Tibial artery (tissue), 4 donors: ENCODE measurements at regions not wholly inside any gene's neighbourhood (a gene's known extent, or its start where the extent isn't known, plus 50 kb on each side); places are given as distances from the start of the nearest gene placed in this dataset.

ENCODE experiments used
- DNase-seq, 2 donors: peaks; one replicate each; pipeline ENCODE4 v3.0.0-alpha.2; 2019
- H3K27ac ChIP-seq, 2 donors: fragments of 200-600 bp; sonication (generic) in 1 of 2; 1 replicate in 1 of 2; 2 replicates in 1 of 2; pipeline ENCODE4 v1.5.1; 2018 to 2019; ENCODE audit warnings: mild to moderate bottlenecking in 1 of 2
- H3K27me3 ChIP-seq, 2 donors: fragments of 200-600 bp; sonication (generic) in 1 of 2; one replicate each; pipeline versions ENCODE4 v1.5.1 to v1.6.0; 2016 to 2019
- H3K36me3 ChIP-seq, 3 donors: fragments of 200-600 bp; sonication (generic) in 2 of 3; one replicate each; pipeline ENCODE4 v1.5.1; 2016 to 2019; ENCODE audit warnings: mild to moderate bottlenecking in 2 of 3
- H3K4me1 ChIP-seq, 4 donors: fragments of 200-600 bp; sonication (generic) in 2 of 4; 1 replicate in 3 of 4; 2 replicates in 1 of 4; pipeline ENCODE4 v1.5.1; 2016 to 2019
- H3K4me3 ChIP-seq, 2 donors: fragments of 200-600 bp; sonication (generic) in 1 of 2; 1 replicate in 1 of 2; 2 replicates in 1 of 2; pipeline ENCODE4 v1.5.1; 2018 to 2019; ENCODE audit warnings: mild to moderate bottlenecking in 2 of 2
- H3K9me3 ChIP-seq, 3 donors: fragments of 200-600 bp; sonication (generic) in 1 of 3; one replicate each; pipeline ENCODE4 v1.5.1; 2016 to 2019
- intact Hi-C: fragments of 100-400 bp; cut with DNase I; formaldehyde crosslinking; loops from one replicate; pipeline ENCODE4 v1.15.0; 2023; ENCODE audit warnings: low total_unique reads
- TF ChIP-seq, protein P1 (sequence below), 2 experiments: fragments of 200-600 bp in 1 of 2; fragments of 450-650 bp in 1 of 2; IDR thresholded peaks; one replicate each; pipeline ENCODE4 v1.5.1; 2017 to 2019; ENCODE audit warnings: antibody characterized with exemption in 2 of 2, mild to moderate bottlenecking in 1 of 2, moderate library complexity in 1 of 2

DNA sequence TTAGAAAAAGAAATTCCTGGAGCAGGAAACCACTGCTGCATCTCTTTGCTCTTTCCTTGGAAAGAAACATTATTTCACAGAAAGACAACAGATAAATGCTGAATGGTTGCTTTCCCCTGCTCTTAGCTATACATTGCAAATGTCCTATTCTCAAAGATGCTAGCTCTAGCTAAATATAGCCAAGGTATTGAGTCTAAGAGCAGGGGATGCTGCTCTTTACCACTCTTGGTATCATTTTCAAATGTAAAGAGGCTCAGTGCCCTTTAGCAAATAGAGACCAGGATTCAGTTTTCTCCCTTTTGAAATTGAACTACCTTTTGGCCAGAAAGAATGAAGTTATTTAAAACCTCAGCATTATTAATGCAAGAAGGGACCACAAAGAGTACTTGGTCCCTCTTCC lies 104.0 kb upstream of the FUT8 start:
- no peak overlapping the region for H3K4me3 ChIP-seq
- no peaks in the 10 kb centered on the region for H3K36me3 ChIP-seq
- no peak for DNase-seq
- H3K27ac ChIP-seq = no peak overlapping the region
- peaks cover 0 to 6% of the 10 kb centered on the region in 2 donors for H3K27me3 ChIP-seq
- TF ChIP-seq, protein P1, sequence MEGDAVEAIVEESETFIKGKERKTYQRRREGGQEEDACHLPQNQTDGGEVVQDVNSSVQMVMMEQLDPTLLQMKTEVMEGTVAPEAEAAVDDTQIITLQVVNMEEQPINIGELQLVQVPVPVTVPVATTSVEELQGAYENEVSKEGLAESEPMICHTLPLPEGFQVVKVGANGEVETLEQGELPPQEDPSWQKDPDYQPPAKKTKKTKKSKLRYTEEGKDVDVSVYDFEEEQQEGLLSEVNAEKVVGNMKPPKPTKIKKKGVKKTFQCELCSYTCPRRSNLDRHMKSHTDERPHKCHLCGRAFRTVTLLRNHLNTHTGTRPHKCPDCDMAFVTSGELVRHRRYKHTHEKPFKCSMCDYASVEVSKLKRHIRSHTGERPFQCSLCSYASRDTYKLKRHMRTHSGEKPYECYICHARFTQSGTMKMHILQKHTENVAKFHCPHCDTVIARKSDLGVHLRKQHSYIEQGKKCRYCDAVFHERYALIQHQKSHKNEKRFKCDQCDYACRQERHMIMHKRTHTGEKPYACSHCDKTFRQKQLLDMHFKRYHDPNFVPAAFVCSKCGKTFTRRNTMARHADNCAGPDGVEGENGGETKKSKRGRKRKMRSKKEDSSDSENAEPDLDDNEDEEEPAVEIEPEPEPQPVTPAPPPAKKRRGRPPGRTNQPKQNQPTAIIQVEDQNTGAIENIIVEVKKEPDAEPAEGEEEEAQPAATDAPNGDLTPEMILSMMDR (IDR thresholded peaks at IDR 0.05) = no peak
- no peaks in the 10 kb centered on the region for H3K9me3 ChIP-seq
- H3K4me1 ChIP-seq = no peaks in the 10 kb centered on the region
- intact Hi-C loops = no loop called here

- intact Hi-C loops = no loop called here
Observed at GRCh38 chr14:65310568-65310967, 102.0 kb upstream of the FUT8 start.

GRCh38 chr14:65312859-65313258 lies 99.7 kb upstream of the FUT8 start:
- Histone ChIP-seq H3K9me3 (peaks cover 0 to 5% (median 0%) of the 10 kb centered on the region in 3 donors), H3K4me1 (no peaks in the 10 kb centered on the region), H3K27me3 (no peaks in the 10 kb centered on the region), H3K36me3 (no peaks in the 10 kb centered on the region), H3K27ac (no peak overlapping the region), H3K4me3 (no peak overlapping the region)
- TF ChIP-seq, protein P1 (IDR thresholded peaks at IDR 0.05) = no peak
- no peak for DNase-seq
- intact Hi-C loops = no loop called here

More at GRCh38 chr14:65310568-65310967, 102.0 kb upstream of the FUT8 start:
- Histone ChIP-seq H3K36me3 (no peaks in the 10 kb centered on the region), H3K9me3 (no peaks in the 10 kb centered on the region), H3K27ac (no peak overlapping the region), H3K27me3 (no peaks in the 10 kb centered on the region), H3K4me3 (no peak overlapping the region), H3K4me1 (no peaks in the 10 kb centered on the region)
- DNase-seq = no peak
- TF ChIP-seq, protein P1 (IDR thresholded peaks at IDR 0.05) = no peak

DNA sequence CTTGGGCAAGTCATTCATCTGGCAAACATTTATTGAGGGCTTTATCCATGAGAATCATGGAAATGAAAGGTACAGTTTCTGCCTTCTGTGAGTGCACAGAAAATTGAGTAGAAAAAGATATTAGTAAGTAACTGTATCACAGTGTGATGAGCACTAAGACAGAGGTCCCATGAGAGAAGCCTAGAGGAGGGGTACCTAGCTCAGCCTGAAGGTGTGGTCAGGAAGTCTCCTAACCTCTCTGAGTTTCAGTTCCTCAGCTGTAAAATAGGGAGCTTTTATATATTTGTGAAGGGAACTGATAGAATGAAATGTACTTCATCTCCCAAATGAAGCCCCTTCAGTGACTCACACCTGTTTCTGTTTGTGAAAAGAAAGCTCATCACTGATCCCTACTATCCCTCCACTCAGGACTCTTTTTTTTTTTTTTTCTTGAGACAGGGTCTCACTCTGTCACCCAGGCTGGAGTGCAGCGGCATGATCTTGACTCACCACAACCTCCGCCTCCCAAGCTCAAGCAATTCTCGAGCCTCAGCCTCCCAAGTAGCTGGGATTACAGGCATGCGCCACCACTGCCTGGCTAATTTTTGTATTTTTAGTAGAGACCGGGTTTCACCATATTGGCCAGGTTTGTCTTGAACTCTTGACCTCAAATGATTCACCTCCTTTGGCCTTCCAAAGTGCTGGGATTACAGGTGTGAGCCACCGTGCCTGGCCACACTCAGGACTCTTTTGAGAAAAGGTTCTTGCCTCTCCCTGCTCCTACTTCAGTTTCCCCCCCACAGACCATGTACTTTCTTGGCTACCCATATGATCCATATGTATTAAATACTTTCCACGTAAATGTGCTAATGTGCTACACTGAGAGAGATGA lies 93.7 kb upstream of the FUT8 start:
- Histone ChIP-seq H3K27ac (no peak overlapping the region), H3K4me3 (no peak overlapping the region)

GRCh38 chr14:65320661-65321308 lies 91.7 kb upstream of the FUT8 start:
- TF ChIP-seq, protein P1 (IDR thresholded peaks at IDR 0.05) = no peak
- Histone ChIP-seq H3K27ac (no peak overlapping the region), H3K27me3 (no peaks in the 10 kb centered on the region), H3K9me3 (peaks cover 0 to 5% (median 0%) of the 10 kb centered on the region in 3 donors), H3K4me1 (no peaks in the 10 kb centered on the region), H3K4me3 (no peak overlapping the region), H3K36me3 (no peaks in the 10 kb centered on the region)
- intact Hi-C loops = no loop called here
- DNase-seq = no peak

More for the DNA sequence above, 93.7 kb upstream of the FUT8 start:
- Histone ChIP-seq H3K27me3 (no peaks in the 10 kb centered on the region), H3K9me3 (peaks cover 0 to 5% (median 0%) of the 10 kb centered on the region in 3 donors), H3K4me1 (no peaks in the 10 kb centered on the region), H3K36me3 (no peaks in the 10 kb centered on the region)
- TF ChIP-seq, protein P1 (IDR thresholded peaks at IDR 0.05) = no peak
- DNase-seq = no peak
- intact Hi-C loops = no loop called here
